ENCODE measurements at regions not wholly inside any gene's neighbourhood (a gene's known extent, or its start where the extent isn't known, plus 50 kb on each side); places are given as distances from the start of the nearest gene placed in this dataset.

GRCh38 chr2:52467189-52467588 lies 1300.4 kb upstream of the CHAC2 start:
- 91 to 93% methylated on average over 2 of the region's 2 CpGs for WGBS, 2 donors
- TF ChIP-seq CTCF (IDR thresholded peaks at IDR 0.05), result no peak
- no peak for TF ChIP-seq POLR2A (IDR thresholded peaks at IDR 0.05)
- no peak for DNase-seq (ENCODE audit: low spot score in 2 of 2)
- intact Hi-C loops (cut with DNase I; ENCODE audit: low total_unique reads), result loop anchor here (10.0 kb wide), 1 partner anchor 648 kb away; no protein-coding TSS in a partner anchor
- H3K4me3 ChIP-seq (ENCODE audit: low read depth, poor library complexity, severe bottlenecking), result no peak overlapping the region

- TF ChIP-seq POLR2A (IDR thresholded peaks at IDR 0.05) (no peak), CTCF (IDR thresholded peaks at IDR 0.05) (no peak)
- H3K4me3 ChIP-seq (ENCODE audit: low read depth, poor library complexity, severe bottlenecking), result no peak overlapping the region
- 76 to 80% methylated on average over 3 of the region's 3 CpGs for WGBS, 2 donors
- intact Hi-C loops (cut with DNase I; ENCODE audit: low total_unique reads), result loop anchor here (10.0 kb wide), 1 partner anchor 650 kb away; no protein-coding TSS in a partner anchor
- DNase-seq (ENCODE audit: low spot score in 2 of 2), result no peak
Observed at GRCh38 chr2:52465287-52465686, 1302.3 kb upstream of the CHAC2 start.

- DNase-seq (ENCODE audit: low spot score in 2 of 2), result no peak
- intact Hi-C loops (cut with DNase I; ENCODE audit: low total_unique reads), result loop anchor here (10.0 kb wide), 1 partner anchor 651 kb away; no protein-coding TSS in a partner anchor
- no peak overlapping the region for H3K4me3 ChIP-seq (ENCODE audit: low read depth, poor library complexity, severe bottlenecking)
- no peak for TF ChIP-seq POLR2A (IDR thresholded peaks at IDR 0.05)
- TF ChIP-seq CTCF (IDR thresholded peaks at IDR 0.05), result no peak
- 90 to 91% methylated on average over 3 of the region's 3 CpGs for WGBS, 2 donors
Observed at GRCh38 chr2:52463457-52463856, 1304.1 kb upstream of the CHAC2 start.

- TF ChIP-seq POLR2A (IDR thresholded peaks at IDR 0.05), result no peak
- TF ChIP-seq CTCF (IDR thresholded peaks at IDR 0.05), result no peak
- no peak for DNase-seq (ENCODE audit: low spot score in 2 of 2)
- H3K4me3 ChIP-seq (ENCODE audit: low read depth, poor library complexity, severe bottlenecking), result no peak overlapping the region
- WGBS, 2 donors, result 87 to 88% methylated on average over 4 of the region's 4 CpGs
- intact Hi-C loops (cut with DNase I; ENCODE audit: low total_unique reads), result loop anchor here (5.0 kb wide), 1 partner anchor 69 kb away; no protein-coding TSS in a partner anchor
Observed at GRCh38 chr2:52456561-52457377, 1310.8 kb upstream of the CHAC2 start.

DNA sequence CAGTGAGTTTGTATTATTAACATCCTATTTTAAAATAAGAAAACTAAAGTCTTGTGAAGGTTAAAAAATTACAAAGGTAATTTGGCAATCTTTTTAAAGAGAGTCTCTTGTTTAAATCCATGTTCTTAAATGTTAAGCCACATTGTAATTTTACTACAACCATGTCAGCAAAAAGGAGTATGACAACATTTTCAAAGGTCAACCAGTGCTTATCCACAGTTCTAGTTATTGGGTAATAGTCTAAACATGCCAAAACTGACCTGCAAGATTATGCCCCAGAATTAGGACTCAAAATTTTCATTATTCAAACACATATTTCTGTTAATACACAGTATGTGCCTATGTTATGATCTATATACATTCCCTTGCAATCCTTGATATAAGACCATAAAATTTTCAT lies 1312.6 kb upstream of the CHAC2 start:
- DNase-seq (ENCODE audit: low spot score in 2 of 2), result no peak
- intact Hi-C loops (cut with DNase I; ENCODE audit: low total_unique reads), result loop anchor here (5.0 kb wide), 1 partner anchor 68 kb away; no protein-coding TSS in a partner anchor
- H3K4me3 ChIP-seq (ENCODE audit: low read depth, poor library complexity, severe bottlenecking), result no peak overlapping the region
- TF ChIP-seq CTCF (IDR thresholded peaks at IDR 0.05) (no peak), POLR2A (IDR thresholded peaks at IDR 0.05) (no peak)

Measured in lower leg skin (tissue), 4 donors.